HG03439 (cell line): ENCODE measurements at regions not wholly inside any gene's neighbourhood (a gene's known extent, or its start where the extent isn't known, plus 50 kb on each side); places are given as distances from the start of the nearest gene placed in this dataset.
"Not testable (repeated sequence)": the region's sequence is repeated elsewhere in the genome, so short reads cannot be mapped to it uniquely, and the experiment has no call there.

ENCODE experiments used
- ATAC-seq: cut with Tn5 transposase; IDR thresholded peaks from one replicate; pipeline ENCODE4 v1.9.1; 2021; ENCODE audit warnings: mild to moderate bottlenecking, moderate library complexity; ENCODE audit not compliant: unreplicated experiment

GRCh38 chrX:56125946-56126345 is 106.2 kb upstream of the KLF8 start:
- ATAC-seq, result no peak

GRCh38 chrX:56130031-56130430 is 102.1 kb upstream of the KLF8 start:
- ATAC-seq, result no peak

DNA sequence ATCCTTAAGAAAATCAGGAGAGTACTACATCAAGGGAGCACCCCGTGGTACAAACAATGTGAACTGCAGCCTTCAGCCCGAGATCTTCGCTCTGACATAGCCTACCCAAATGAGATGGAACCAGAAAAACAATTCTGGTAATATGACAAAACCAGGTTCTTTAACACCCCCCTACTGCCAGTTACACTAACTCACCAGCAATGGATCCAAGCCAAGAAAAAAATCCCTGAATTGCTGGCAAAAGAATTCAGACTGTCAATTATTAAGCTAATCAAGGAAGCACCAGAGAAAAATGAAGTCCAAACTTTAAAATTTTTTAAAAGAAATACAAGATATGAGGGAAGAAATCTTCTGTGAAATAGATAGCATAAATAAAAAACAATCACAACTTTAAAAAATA is 101.7 kb upstream of the KLF8 start:
- no peak for ATAC-seq

GRCh38 chrX:56164135-56164534 is 68.0 kb upstream of the KLF8 start:
- ATAC-seq, result not testable (repeated sequence)
